IMR-90 (cell line): ENCODE measurements at regions not wholly inside any gene's neighbourhood (a gene's known extent, or its start where the extent isn't known, plus 50 kb on each side); places are given as distances from the start of the nearest gene placed in this dataset.

ENCODE experiments used
- ATAC-seq: fragments of 200-7000 bp; cut with Tn5 transposase; 2 replicates; pipeline ENCODE4 v1.9.1; 2020; ENCODE audit warnings: low read depth, mild to moderate bottlenecking, moderate library complexity
- BruUV-seq: library from RNA; stranded (reverse); fragments of 400-500 nt; replicated peaks from 2 replicates; lab custom pipeline; 2021; lab: Mats Ljungman, UMichigan
- CTCF ChIA-PET: fragments of 300-600 bp; formaldehyde crosslinking; extraction: SDS; loops from one replicate; lab custom pipeline; 2021; ENCODE audit warnings: antibody characterized with exemption; lab: Yijun Ruan, JAX
- POLR2A ChIA-PET: fragments of 300-600 bp; sonication (Branson Sonifier 250); formaldehyde crosslinking; loops from one replicate; lab custom pipeline; 2022; ENCODE audit warnings: antibody characterized with exemption; ENCODE audit not compliant: unreplicated experiment; lab: Charles Lee
- DNase-seq: peaks from one replicate; pipeline ENCODE4 v3.0.0; 2013
- H2AFZ ChIP-seq: replicated peaks from 2 replicates; pipeline ENCODE3; 2013; ENCODE audit warnings: low read length, mild to moderate bottlenecking; ENCODE audit not compliant: poor library complexity
- H2AK5ac ChIP-seq: 2 replicates; pipeline ENCODE4 v1.6.1; 2013; ENCODE audit warnings: low read depth, low read length, inconsistent platforms
- H2AK9ac ChIP-seq: replicated peaks from 2 replicates; pipeline ENCODE3; 2013; ENCODE audit warnings: mild to moderate bottlenecking, low read depth, low read length, moderate library complexity; ENCODE audit not compliant: poor library complexity
- H2BK120ac ChIP-seq: 2 replicates; pipeline ENCODE4 v1.6.1; 2013; ENCODE audit warnings: low read depth, low read length, inconsistent platforms
- H2BK15ac ChIP-seq: 3 replicates; pipeline ENCODE4 v1.6.1; 2013; ENCODE audit warnings: low read depth, low read length, inconsistent platforms
- H2BK20ac ChIP-seq: 2 replicates; pipeline ENCODE4 v1.6.1; 2013; ENCODE audit warnings: low read depth, mild to moderate bottlenecking, inconsistent platforms, low read length, moderate library complexity
- H2BK5ac ChIP-seq: 2 replicates; pipeline ENCODE4 v1.6.1; 2013; ENCODE audit warnings: mild to moderate bottlenecking, low read depth, low read length, inconsistent platforms; ENCODE audit not compliant: poor library complexity, severe bottlenecking
- H3K14ac ChIP-seq: replicated peaks from 2 replicates; pipeline ENCODE4 v1.6.1; 2013; ENCODE audit warnings: low read depth, low read length, inconsistent platforms
- H3K18ac ChIP-seq: 2 replicates; pipeline ENCODE4 v1.6.1; 2013; ENCODE audit warnings: low read depth, low read length, control low read depth
- H3K23ac ChIP-seq: 2 replicates; pipeline ENCODE4 v1.6.1; 2013; ENCODE audit warnings: low read depth, low read length, inconsistent platforms
- H3K27ac ChIP-seq: 2 replicates; pipeline ENCODE4 v1.5.1; 2013; ENCODE audit warnings: mild to moderate bottlenecking, control low read depth, low read length; ENCODE audit not compliant: insufficient read depth
- H3K27me3 ChIP-seq: 2 replicates; pipeline ENCODE4 v1.6.1; 2013; ENCODE audit warnings: low read length; ENCODE audit not compliant: control insufficient read depth, insufficient read depth
- H3K36me3 ChIP-seq: 2 replicates; pipeline ENCODE4 v1.6.1; 2013; ENCODE audit warnings: low read length, mixed read lengths; ENCODE audit not compliant: control insufficient read depth, insufficient read depth
- H3K4ac ChIP-seq: 2 replicates; pipeline ENCODE4 v1.6.1; 2013; ENCODE audit warnings: low read depth, low read length, inconsistent platforms
- H3K4me1 ChIP-seq: 2 replicates; pipeline ENCODE4 v1.6.1; 2013; ENCODE audit warnings: low read length, mixed read lengths; ENCODE audit not compliant: control insufficient read depth, insufficient read depth
- H3K4me2 ChIP-seq: 2 replicates; pipeline ENCODE4 v1.6.1; 2013; ENCODE audit warnings: low read depth, mild to moderate bottlenecking, control low read depth, low read length, moderate library complexity
- H3K4me3 ChIP-seq: 2 replicates; pipeline ENCODE4 v1.5.1; 2013; ENCODE audit warnings: low read depth, mild to moderate bottlenecking, control low read depth, low read length, moderate library complexity; ENCODE audit not compliant: insufficient read depth
- H3K56ac ChIP-seq: 2 replicates; pipeline ENCODE4 v1.6.1; 2013; ENCODE audit warnings: low read length, inconsistent platforms; ENCODE audit not compliant: insufficient read depth; ENCODE audit errors: extremely low read depth
- H3K79me1 ChIP-seq, 2 experiments: 2 replicates each; pipeline ENCODE4 v1.6.1; 2013; ENCODE audit warnings: low read length in 2 of 2, inconsistent platforms in 1 of 2, low read depth in 1 of 2
- H3K9ac ChIP-seq: 2 replicates; pipeline ENCODE4 v1.6.1; 2013; ENCODE audit warnings: low read depth, low read length, control low read depth
- H3K9me1 ChIP-seq: 2 replicates; pipeline ENCODE4 v1.6.1; 2013; ENCODE audit warnings: low read length, inconsistent platforms; ENCODE audit not compliant: insufficient read depth
- H3K9me3 ChIP-seq: 2 replicates; pipeline ENCODE4 v1.6.1; 2013; ENCODE audit warnings: low read length; ENCODE audit not compliant: control insufficient read depth, insufficient read depth
- H4K20me1 ChIP-seq: 2 replicates; pipeline ENCODE4 v1.6.1; 2013; ENCODE audit warnings: low read length, inconsistent platforms; ENCODE audit not compliant: insufficient read depth
- H4K5ac ChIP-seq: 2 replicates; pipeline ENCODE4 v1.6.1; 2013; ENCODE audit warnings: mild to moderate bottlenecking, low read depth, low read length, control low read depth
- H4K8ac ChIP-seq, 2 experiments: 2 replicates each; pipeline ENCODE4 v1.6.1; 2013; ENCODE audit warnings: low read depth in 2 of 2, low read length in 2 of 2, control low read depth in 1 of 2, inconsistent platforms in 1 of 2
- H4K91ac ChIP-seq: 2 replicates; pipeline ENCODE4 v1.6.1; 2013; ENCODE audit warnings: low read depth, low read length, inconsistent platforms; ENCODE audit not compliant: insufficient read depth
- ELK1 ChIP-seq: fragments of 150-350 bp; IDR thresholded peaks from 2 replicates; pipeline ENCODE4 v1.6.1; 2016; ENCODE audit warnings: low read depth, mild to moderate bottlenecking, low read length, moderate library complexity, borderline replicate concordance
- FOS ChIP-seq: fragments of 150-350 bp; IDR thresholded peaks from 2 replicates; pipeline ENCODE4 v1.6.1; 2016; ENCODE audit warnings: low read depth, low read length
- MXI1 ChIP-seq: IDR thresholded peaks from 2 replicates; pipeline ENCODE4 v1.6.1; 2012; ENCODE audit warnings: low read depth, mild to moderate bottlenecking, low read length, moderate library complexity, borderline replicate concordance
- WGBS, 2 experiments: methylation state at CpG; one replicate each; pipeline versions ENCODE4 v1.1.5 to v1.1.7; 2013; ENCODE audit warnings: missing lambda C conversion rate in 2 of 2; ENCODE audit not compliant: insufficient read length in 1 of 2; ENCODE audit errors: extremely low coverage in 2 of 2; 5-methylcytosine and 5-hydroxymethylcytosine counted together
- dilution Hi-C: fragments of 300-500 bp; cut with HindIII; formaldehyde crosslinking; loops from one replicate; pipeline ENCODE4 v1.14.3; 2018; ENCODE audit warnings: low sequenced_read_pairs; ENCODE audit not compliant: unreplicated experiment
- in situ Hi-C: fragments of 300-500 bp; cut with MboI; formaldehyde crosslinking; loops from 3 replicates; pipeline ENCODE4 v1.14.3; 2019; ENCODE audit warnings: low sequenced_read_pairs, inconsistent platforms, mixed read lengths
- intact Hi-C: fragments of 100-400 bp; cut with micrococcal nuclease; formaldehyde crosslinking; loops from 2 replicates; pipeline ENCODE4 v1.10.0; 2022

DNA sequence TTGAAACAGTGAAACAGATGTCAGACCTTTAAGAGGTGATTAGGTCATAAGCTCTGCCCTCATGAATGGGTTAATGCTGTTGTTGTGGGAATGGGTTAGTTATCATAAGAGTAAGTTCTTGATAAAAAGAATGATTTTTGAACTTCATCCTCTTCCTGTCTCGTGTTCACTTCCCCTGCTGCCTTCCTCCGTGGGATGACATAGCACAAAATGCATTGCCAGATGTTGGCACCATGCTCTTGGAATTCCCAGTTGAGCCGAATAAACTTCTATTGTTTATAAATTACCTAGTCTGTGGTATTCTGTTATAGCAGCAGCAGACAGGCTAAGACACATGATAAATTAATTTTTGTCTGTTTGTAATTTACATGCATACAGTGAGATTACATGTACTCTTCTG lies 112.0 kb upstream of the LRRC7 start:
- Histone ChIP-seq H4K5ac (no peak overlapping the region), H3K9ac (no peak overlapping the region), H3K79me1 (no peaks in the 10 kb centered on the region), H2BK5ac (no peak overlapping the region), H4K8ac (no peak overlapping the region), H2BK120ac (no peak overlapping the region), H3K4me1 (no peaks in the 10 kb centered on the region), H2AK5ac (no peak overlapping the region), H3K27me3 (no peaks in the 10 kb centered on the region), H4K91ac (no peak overlapping the region), H3K4me3 (no peak overlapping the region), H3K56ac (no peak overlapping the region), H3K9me3 (no peaks in the 10 kb centered on the region), H3K4me2 (no peak overlapping the region), H2AFZ (no peak overlapping the region), H2BK20ac (no peak overlapping the region), H3K36me3 (no peaks in the 10 kb centered on the region), H2AK9ac (no peak overlapping the region), H3K9me1 (no peaks in the 10 kb centered on the region), H3K18ac (no peak overlapping the region), H2BK15ac (no peak overlapping the region), H4K20me1 (no peaks in the 10 kb centered on the region), H3K4ac (no peak overlapping the region), H3K14ac (no peak overlapping the region), H3K27ac (no peak overlapping the region), H3K23ac (no peak overlapping the region)
- WGBS, 2 experiments: no CpG with 5 or more reads among the region's 3 CpGs
- no peak for TF ChIP-seq MXI1
- TF ChIP-seq ELK1: no peak
- TF ChIP-seq FOS: no peak
- CTCF ChIA-PET: no interaction called here
- intact Hi-C loops (no loop called here), dilution Hi-C loops (no loop called here), in situ Hi-C loops (no loop called here)
- BruUV-seq: no TSS peak
- ATAC-seq (no peak), DNase-seq (no peak)
- POLR2A ChIA-PET: no interaction called here
